GM21367 (cell line): ENCODE measurements at regions not wholly inside any gene's neighbourhood (a gene's known extent, or its start where the extent isn't known, plus 50 kb on each side); places are given as distances from the start of the nearest gene placed in this dataset.
"Not testable (repeated sequence)": the region's sequence is repeated elsewhere in the genome, so short reads cannot be mapped to it uniquely, and the experiment has no call there.

Source experiments
- ATAC-seq: cut with Tn5 transposase; IDR thresholded peaks from one replicate; pipeline ENCODE4 v1.9.1; 2021; ENCODE audit not compliant: unreplicated experiment

GRCh38 chr12:90706036-90706435 is 248.9 kb downstream of the CCER1 start:
- no peak for ATAC-seq

GRCh38 chr12:90695415-90695814 is 259.6 kb downstream of the CCER1 start:
- no peak for ATAC-seq

GRCh38 chr12:90690120-90690519 is 264.9 kb downstream of the CCER1 start:
- ATAC-seq: peak; percentile 64

- ATAC-seq: not testable (repeated sequence)
These were observed 267.3 kb downstream of the CCER1 start for GRCh38 chr12:90687682-90688081.

- no peak for ATAC-seq
These were observed 271.1 kb downstream of the CCER1 start for GRCh38 chr12:90683871-90684270.

DNA sequence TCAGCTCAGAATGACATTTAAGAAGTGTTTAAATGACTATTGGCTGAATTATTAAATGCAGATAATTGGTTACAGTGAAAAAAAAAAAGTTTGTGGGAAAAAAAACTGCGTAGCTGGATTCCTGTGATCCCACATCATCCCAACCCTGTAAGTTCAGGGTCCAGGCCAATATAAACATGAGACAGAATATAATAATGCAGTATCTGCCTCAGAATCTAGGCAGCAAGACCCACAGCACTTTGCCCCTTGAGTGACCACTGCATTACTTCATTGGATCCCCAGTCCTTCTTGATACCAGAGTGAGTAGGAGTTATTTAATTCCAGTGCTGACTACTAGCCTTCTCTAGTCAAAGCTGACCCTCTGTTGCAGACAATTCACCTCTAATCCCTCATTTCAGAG is 272.6 kb downstream of the CCER1 start:
- no peak for ATAC-seq

GRCh38 chr12:90679674-90680073 is 275.3 kb downstream of the CCER1 start:
- no peak for ATAC-seq

GRCh38 chr12:90677552-90677951 is 277.4 kb downstream of the CCER1 start:
- no peak for ATAC-seq

GRCh38 chr12:90677055-90677454 is 277.9 kb downstream of the CCER1 start:
- no peak for ATAC-seq

DNA sequence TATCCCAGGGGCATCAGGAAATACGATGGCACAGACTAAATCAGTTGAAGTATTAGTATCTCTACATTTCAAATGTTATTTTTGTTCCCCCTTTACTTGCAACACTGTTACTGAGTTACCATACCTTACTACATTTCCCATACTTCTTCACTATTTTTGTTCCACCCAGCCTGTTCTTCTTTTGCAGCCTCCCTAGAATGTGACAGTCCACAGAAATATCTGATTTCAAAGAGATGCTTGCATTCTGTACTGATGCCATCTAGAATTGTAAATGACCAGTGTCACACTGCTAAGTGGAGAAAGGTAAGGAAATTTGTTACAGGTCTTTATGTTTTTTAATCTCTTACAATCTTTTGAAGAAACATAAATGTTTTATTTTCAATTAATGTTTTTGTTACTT is 279.9 kb downstream of the CCER1 start:
- no peak for ATAC-seq

DNA sequence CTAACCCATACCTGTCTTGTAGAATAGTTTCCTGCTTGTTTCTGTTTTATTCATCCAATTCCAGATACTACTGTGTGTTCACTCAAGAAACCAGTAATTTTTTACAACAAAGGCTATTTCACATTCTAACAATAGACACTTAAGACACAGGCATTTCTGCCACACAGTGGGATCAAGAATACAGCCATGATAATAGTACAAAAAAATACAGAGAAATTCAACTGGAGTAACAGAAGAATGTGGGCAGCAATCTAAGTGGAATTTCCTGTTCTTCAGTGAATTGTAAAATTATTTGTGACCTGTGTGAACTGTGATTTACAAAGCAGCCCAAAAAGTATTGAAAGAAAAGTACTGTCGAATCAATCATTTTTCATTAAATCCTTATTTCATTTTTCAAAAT is 282.9 kb downstream of the CCER1 start:
- ATAC-seq: no peak

- not testable (repeated sequence) for ATAC-seq
These were observed 291.0 kb downstream of the CCER1 start for GRCh38 chr12:90663949-90664348.

DNA sequence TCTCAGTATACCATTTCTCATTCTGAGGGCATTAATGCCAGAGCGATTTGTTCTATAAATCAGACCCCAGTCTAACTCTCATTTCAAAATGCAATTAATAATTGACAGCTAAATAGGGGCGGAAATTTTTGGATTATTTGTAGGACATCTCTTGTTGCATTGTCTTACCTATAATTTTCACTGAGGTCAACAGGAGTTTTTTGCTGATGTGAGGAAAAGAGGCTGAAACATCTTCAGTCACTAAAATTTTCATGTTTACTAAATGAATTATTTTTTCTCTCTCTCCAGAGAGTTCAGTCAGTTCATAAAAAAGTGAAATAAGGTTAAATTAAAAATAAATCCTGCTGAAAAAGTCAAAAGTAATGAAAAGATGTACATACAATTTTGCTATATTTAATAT is 295.9 kb downstream of the CCER1 start:
- no peak for ATAC-seq

- no peak for ATAC-seq
These were observed 301.9 kb downstream of the CCER1 start for GRCh38 chr12:90653040-90653439.

- no peak for ATAC-seq
These were observed 302.7 kb downstream of the CCER1 start for GRCh38 chr12:90652280-90652679.

- no peak for ATAC-seq
These were observed 309.8 kb downstream of the CCER1 start for GRCh38 chr12:90645181-90645580.

DNA sequence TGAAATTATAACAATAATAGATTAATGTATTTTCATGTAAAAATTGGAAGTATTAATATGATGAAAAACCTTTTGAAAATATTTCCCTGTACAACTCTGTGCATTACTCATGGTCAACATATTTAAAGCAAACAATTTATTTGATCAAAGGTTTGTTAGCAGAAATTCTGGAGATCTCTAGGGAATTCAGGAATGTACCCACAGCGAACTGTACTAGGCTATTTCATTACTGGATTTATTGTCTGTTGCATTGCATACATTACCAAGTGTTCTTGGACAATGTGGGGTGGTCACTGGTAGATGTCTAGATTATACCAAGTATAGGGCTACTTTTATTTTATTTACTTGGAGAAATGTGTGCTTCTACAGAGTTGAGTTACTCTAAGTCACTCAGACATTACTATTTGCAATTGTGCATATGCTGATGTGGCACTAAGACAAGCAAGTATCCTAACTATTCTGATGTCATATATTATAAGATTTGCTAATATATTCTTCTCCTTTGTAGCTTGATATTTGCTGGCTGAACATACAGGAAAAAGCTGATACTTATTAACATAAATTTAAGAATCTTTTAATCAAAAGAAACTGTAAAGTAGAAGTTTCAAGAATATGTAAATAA is 323.3 kb downstream of the CCER1 start:
- no peak for ATAC-seq

- no peak for ATAC-seq
These were observed 325.0 kb downstream of the CCER1 start for GRCh38 chr12:90630006-90630405.

- no peak for ATAC-seq
These were observed 326.8 kb downstream of the CCER1 start for GRCh38 chr12:90628213-90628612.

- ATAC-seq: no peak
These were observed 327.6 kb downstream of the CCER1 start for GRCh38 chr12:90627180-90627896.

- no peak for ATAC-seq
These were observed 332.5 kb downstream of the CCER1 start for GRCh38 chr12:90622431-90622830.

DNA sequence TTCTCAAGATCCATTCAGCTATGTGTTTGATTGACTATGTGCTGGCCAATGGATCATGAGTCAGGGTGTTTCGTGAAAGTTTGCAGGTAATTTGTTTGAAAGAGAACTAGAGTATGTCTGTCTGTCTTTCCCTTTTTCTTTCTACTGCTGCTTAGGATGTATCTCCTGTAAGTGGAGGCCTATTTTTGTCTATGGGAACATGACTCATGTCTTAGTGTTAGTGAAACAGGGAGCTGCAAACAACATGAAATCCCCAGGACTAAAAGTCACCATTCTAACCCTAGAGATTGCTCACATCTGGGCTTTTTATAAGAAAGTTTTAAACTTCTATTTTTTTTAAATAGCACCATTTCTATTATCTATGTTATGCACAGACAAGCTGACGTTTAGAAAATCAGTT is 333.0 kb downstream of the CCER1 start:
- no peak for ATAC-seq

GRCh38 chr12:90619943-90620342 is 335.0 kb downstream of the CCER1 start:
- ATAC-seq: no peak
